Right atrium auricular region (tissue), 2 donors: ENCODE measurements at regions not wholly inside any gene's neighbourhood (a gene's known extent, or its start where the extent isn't known, plus 50 kb on each side); places are given as distances from the start of the nearest gene placed in this dataset.
"Not testable (repeated sequence)": the region's sequence is repeated elsewhere in the genome, so short reads cannot be mapped to it uniquely, and the experiment has no call there.

Experiments
- DNase-seq: peaks from one replicate; pipeline ENCODE4 v3.0.0-alpha.2; 2019; ENCODE audit warnings: low spot score
- H3K27ac ChIP-seq, 2 donors: fragments of 200-600 bp; sonication (generic); 1 replicate in 1 of 2; 2 replicates in 1 of 2; pipeline ENCODE4 v1.5.1; 2016 to 2019
- H3K27me3 ChIP-seq, 2 donors: fragments of 200-600 bp; sonication (generic); one replicate each; pipeline versions ENCODE4 v1.5.1 to v1.6.0; 2017 to 2019
- H3K36me3 ChIP-seq: fragments of 200-600 bp; sonication (generic); one replicate; pipeline ENCODE4 v1.5.1; 2016
- H3K4me1 ChIP-seq, 2 donors: fragments of 200-600 bp; sonication (generic); one replicate each; pipeline versions ENCODE4 v1.5.1 to v1.6.0; 2017 to 2019
- H3K4me3 ChIP-seq, 2 donors: fragments of 200-600 bp; sonication (generic); 1 replicate in 1 of 2; 2 replicates in 1 of 2; pipeline ENCODE4 v1.5.1; 2017 to 2019; ENCODE audit warnings: mild to moderate bottlenecking in 1 of 2, moderate library complexity in 1 of 2
- H3K9me3 ChIP-seq, 2 donors: fragments of 200-600 bp; sonication (generic); one replicate each; pipeline ENCODE4 v1.5.1; 2019
- CTCF ChIP-seq, 2 donors: fragments of 200-600 bp; sonication (generic); IDR thresholded peaks; one replicate each; pipeline ENCODE4 v1.5.1; 2019; ENCODE audit warnings: antibody characterized with exemption in 2 of 2

- Histone ChIP-seq H3K36me3 (no peaks in the 10 kb centered on the region), H3K9me3 (no peaks in the 10 kb centered on the region), H3K27me3 (no peaks in the 10 kb centered on the region), H3K27ac (no peak overlapping the region), H3K4me1 (no peaks in the 10 kb centered on the region), H3K4me3 (no peak overlapping the region)
- no peak for DNase-seq
- TF ChIP-seq CTCF (IDR thresholded peaks at IDR 0.05): no peak
Observed at GRCh38 chr15:59812250-59812870, 123.2 kb upstream of the BNIP2 start.

GRCh38 chr15:59803293-59803966 is 114.3 kb upstream of the BNIP2 start:
- not testable (repeated sequence) for H3K36me3 ChIP-seq, H3K9me3 ChIP-seq, H3K4me1 ChIP-seq, DNase-seq, H3K27ac ChIP-seq, H3K27me3 ChIP-seq
- H3K4me3 ChIP-seq: peak overlapping the region in 1 of 2 donors; percentile 13

DNA sequence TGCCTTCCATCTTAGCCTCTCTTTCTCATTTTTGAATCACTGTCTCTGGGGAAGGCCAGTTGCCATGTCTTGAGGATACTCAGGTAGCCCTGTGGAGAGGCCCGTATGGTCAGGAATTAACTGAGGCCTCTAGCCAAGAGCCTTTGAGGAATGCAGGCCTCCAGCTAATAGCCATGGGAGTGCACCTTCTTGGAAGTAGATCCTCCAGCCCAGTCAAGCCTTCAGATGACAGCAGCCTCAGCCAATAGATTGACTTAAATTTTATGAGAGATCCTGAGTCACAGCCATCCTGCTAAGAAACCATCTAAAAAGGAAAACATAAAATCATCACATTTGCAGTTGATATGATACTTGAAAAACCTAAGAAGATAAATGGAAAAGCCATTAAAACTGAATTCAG is 112.5 kb upstream of the BNIP2 start:
- Histone ChIP-seq H3K4me1 (no peaks in the 10 kb centered on the region), H3K4me3 (no peak overlapping the region), H3K27me3 (no peaks in the 10 kb centered on the region), H3K36me3 (no peaks in the 10 kb centered on the region), H3K27ac (no peak overlapping the region), H3K9me3 (no peaks in the 10 kb centered on the region)
- no peak for TF ChIP-seq CTCF (IDR thresholded peaks at IDR 0.05)
- DNase-seq: no peak

DNA sequence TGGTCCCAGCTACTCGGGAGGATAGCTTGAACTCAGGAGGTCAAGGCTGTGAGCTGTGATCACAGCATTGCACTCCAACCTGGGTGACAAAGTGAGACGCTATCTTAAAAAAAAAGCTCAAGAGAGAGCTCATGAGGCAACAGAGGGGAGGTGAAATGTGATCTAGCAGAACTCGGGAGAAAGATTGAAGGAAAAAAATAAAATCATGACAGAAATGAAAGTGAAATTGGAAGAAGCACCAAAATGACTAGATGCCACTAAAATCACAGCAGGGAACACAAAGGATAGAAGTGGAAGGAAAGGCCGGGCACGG is 109.4 kb upstream of the BNIP2 start:
- Histone ChIP-seq H3K4me3 (no peak overlapping the region), H3K27me3 (no peaks in the 10 kb centered on the region), H3K9me3 (no peaks in the 10 kb centered on the region), H3K27ac (no peak overlapping the region), H3K36me3 (no peaks in the 10 kb centered on the region), H3K4me1 (no peaks in the 10 kb centered on the region)
- DNase-seq: no peak
- no peak for TF ChIP-seq CTCF (IDR thresholded peaks at IDR 0.05)

DNA sequence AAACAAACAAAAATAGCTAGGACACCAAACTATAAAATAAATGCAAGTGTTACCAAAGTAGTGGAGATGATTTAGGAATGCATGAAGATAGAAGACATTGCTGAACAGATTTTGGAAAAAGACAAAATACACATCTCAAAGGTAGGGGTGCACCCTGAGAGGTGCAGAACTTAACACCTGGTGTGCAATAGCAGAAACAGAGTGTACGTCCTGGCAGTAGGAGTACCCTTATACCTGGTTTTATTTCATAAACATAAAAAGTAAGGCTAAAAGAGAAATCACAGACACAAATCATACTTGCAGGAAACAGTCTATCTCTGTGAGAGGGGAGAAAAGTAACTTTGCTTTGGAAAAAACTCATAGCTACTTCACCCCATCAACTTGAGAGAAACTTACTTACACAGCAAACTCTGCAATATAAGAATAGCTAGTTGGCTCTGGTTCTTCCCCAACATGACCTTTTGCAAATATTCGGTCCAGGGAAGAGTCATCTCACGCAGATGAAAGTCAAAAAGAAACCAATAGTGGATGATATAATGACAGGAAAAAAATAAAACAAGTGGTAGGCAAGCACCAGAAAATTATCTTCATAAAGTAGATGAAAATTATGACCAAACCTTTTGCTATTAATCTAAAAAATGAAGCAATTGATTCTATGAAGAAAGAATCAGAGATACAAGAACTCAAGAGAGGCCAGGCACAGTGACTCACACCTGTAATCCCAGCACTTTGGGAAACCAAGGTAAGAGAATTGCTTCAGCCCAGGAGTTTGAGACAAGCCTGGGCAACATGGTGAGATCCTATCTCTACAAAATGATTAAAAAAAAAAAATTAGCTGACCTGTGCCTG is 108.9 kb upstream of the BNIP2 start:
- H3K27ac ChIP-seq: no peak overlapping the region
- H3K36me3 ChIP-seq: no peaks in the 10 kb centered on the region
- TF ChIP-seq CTCF (IDR thresholded peaks at IDR 0.05): no peak
- no peak overlapping the region for H3K4me3 ChIP-seq
- no peaks in the 10 kb centered on the region for H3K9me3 ChIP-seq
- no peak for DNase-seq
- no peaks in the 10 kb centered on the region for H3K27me3 ChIP-seq
- no peaks in the 10 kb centered on the region for H3K4me1 ChIP-seq

DNA sequence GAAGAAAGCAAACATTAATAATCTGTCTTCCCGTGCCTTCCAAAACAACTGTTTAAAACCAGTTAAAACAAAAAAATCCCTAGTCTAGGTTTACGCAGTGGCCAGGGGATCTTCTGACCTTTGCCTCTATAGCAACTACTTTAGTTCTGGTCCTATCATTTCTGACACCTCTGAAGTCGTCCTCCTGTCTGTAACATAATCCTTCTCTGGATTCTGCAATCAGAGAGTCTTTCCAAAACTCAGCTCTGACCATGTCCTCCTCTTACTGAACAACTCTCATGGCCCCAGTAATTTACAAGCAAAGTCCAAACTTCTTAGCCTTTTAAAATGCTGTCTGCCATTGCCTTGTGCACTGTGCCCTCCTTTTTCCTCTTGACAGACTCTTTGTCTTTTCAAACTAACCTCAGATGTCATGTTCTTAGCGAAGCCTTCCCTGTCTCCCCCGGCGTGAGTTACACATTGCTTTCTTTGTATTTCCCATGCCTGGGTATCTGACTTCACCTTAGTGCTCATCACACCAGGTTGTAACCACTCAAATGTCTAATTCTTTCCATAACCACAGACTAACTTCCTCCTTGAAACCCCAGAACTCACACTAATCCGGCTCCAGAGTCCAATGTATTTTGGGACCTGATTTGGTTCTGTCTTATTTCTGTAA is 105.2 kb upstream of the BNIP2 start:
- H3K4me1 ChIP-seq: no peaks in the 10 kb centered on the region
- H3K27me3 ChIP-seq: no peaks in the 10 kb centered on the region
- no peak overlapping the region for H3K27ac ChIP-seq
- no peaks in the 10 kb centered on the region for H3K36me3 ChIP-seq
- DNase-seq: no peak
- TF ChIP-seq CTCF (IDR thresholded peaks at IDR 0.05): no peak
- H3K9me3 ChIP-seq: no peaks in the 10 kb centered on the region
- H3K4me3 ChIP-seq: no peak overlapping the region
